HCT116 (cell line): ENCODE measurements at regions not wholly inside any gene's neighbourhood (a gene's known extent, or its start where the extent isn't known, plus 50 kb on each side); places are given as distances from the start of the nearest gene placed in this dataset.

ENCODE experiments used
- ATAC-seq: fragments of 200-7000 bp; cut with Tn5 transposase; 2 replicates; pipeline ENCODE4 v1.9.1; 2020; ENCODE audit warnings: mild to moderate bottlenecking, moderate library complexity
- BruUV-seq: library from RNA; stranded (reverse); fragments of 400-500 nt; replicated peaks from 2 replicates; lab custom pipeline; 2021; lab: Mats Ljungman, UMichigan
- CTCF ChIA-PET: fragments of 300-600 bp; sonication (Branson Sonifier 250); formaldehyde crosslinking; loops from one replicate; lab custom pipeline; 2021; ENCODE audit warnings: antibody characterized with exemption; lab: Charles Lee
- POLR2A ChIA-PET: fragments of 300-600, 350-600 bp; sonication (Branson Sonifier 250); formaldehyde crosslinking; loops from one replicate; lab custom pipeline; 2021; ENCODE audit warnings: antibody characterized with exemption; lab: Charles Lee
- RAD21 ChIA-PET, 2 experiments: fragments of 300-600 bp; sonication (Branson Sonifier 250); formaldehyde crosslinking; loops; one replicate each; lab custom pipeline; 2023; ENCODE audit warnings: low total read pairs in 2 of 2; ENCODE audit not compliant: uncharacterized antibody in 2 of 2, unreplicated experiment in 2 of 2, low non-redundant PET in 1 of 2; lab: Charles Lee
- DNase-seq: peaks from one replicate; pipeline ENCODE4 v3.0.0-alpha.2; 2010; ENCODE audit warnings: low read depth, low spot score
- H2AFZ ChIP-seq: fragments of 200-600 bp; shearing (Covaris generic), sonication (generic); 2 replicates; pipeline ENCODE4 v1.6.1; 2017; ENCODE audit warnings: low read depth, mixed run types, mixed read lengths, antibody characterized with exemption, low read length; ENCODE audit not compliant: poor library complexity, severe bottlenecking
- H3K27ac ChIP-seq: 2 replicates; pipeline ENCODE4 v1.5.1; 2012; ENCODE audit warnings: low read depth, low read length
- H3K27me3 ChIP-seq: fragments of 200-600 bp; sonication (generic); 2 replicates; pipeline ENCODE4 v1.6.1; 2016; ENCODE audit warnings: mixed run types, low read length, mixed read lengths; ENCODE audit not compliant: insufficient read depth
- H3K36me3 ChIP-seq, 2 experiments: fragments of 200-500 bp in 1 of 2; fragments of 200-600 bp in 1 of 2; sonication (Bioruptor generic) in 1 of 2; sonication (generic) in 1 of 2; 2 replicates each; pipeline versions ENCODE4 v1.5.1 to v1.6.1; 2014 to 2016; ENCODE audit warnings: low read length in 2 of 2, inconsistent platforms in 1 of 2, mixed read lengths in 1 of 2, mixed run types in 1 of 2; ENCODE audit not compliant: insufficient read depth in 2 of 2, control insufficient read depth in 1 of 2
- H3K4me1 ChIP-seq, 2 experiments: fragments of 200-600 bp in 1 of 2; sonication (generic) in 1 of 2; 2 replicates each; pipeline versions ENCODE4 v1.5.1 to v1.6.1; 2012 to 2017; ENCODE audit warnings: low read length in 2 of 2, inconsistent platforms in 1 of 2, mild to moderate bottlenecking in 1 of 2, mixed read lengths in 1 of 2, mixed run types in 1 of 2, moderate library complexity in 1 of 2; ENCODE audit not compliant: insufficient read depth in 2 of 2, control insufficient read depth in 1 of 2
- H3K4me2 ChIP-seq: fragments of 200-600 bp; sonication (generic); 2 replicates; pipeline ENCODE4 v1.6.1; 2017; ENCODE audit warnings: mixed run types, low read length, mixed read lengths
- H3K4me3 ChIP-seq, 2 experiments: fragments of 200-600 bp in 1 of 2; sonication (generic) in 1 of 2; replicated peaks in 1 of 2; 2 replicates each; pipeline ENCODE4 v1.5.1; 2011 to 2016; ENCODE audit warnings: low read length in 2 of 2, control low read depth in 1 of 2, low read depth in 1 of 2, mild to moderate bottlenecking in 1 of 2, mixed read lengths in 1 of 2, mixed run types in 1 of 2
- H3K79me2 ChIP-seq: fragments of 200-600 bp; sonication (generic); 2 replicates; pipeline ENCODE4 v1.6.1; 2017; ENCODE audit warnings: mild to moderate bottlenecking, mixed run types, low read length, moderate library complexity, mixed read lengths; ENCODE audit not compliant: insufficient read depth
- H3K9ac ChIP-seq: fragments of 200-600 bp; sonication (generic); 2 replicates; pipeline ENCODE4 v1.6.1; 2016; ENCODE audit warnings: low read length, mixed read lengths
- H3K9me2 ChIP-seq: fragments of 200-600 bp; sonication (generic), shearing (Covaris generic); 2 replicates; pipeline ENCODE4 v1.6.1; 2017; ENCODE audit warnings: mixed run types, mild to moderate bottlenecking, moderate library complexity; ENCODE audit not compliant: insufficient read depth
- H3K9me3 ChIP-seq, 2 experiments: fragments of 200-500 bp in 1 of 2; fragments of 200-600 bp in 1 of 2; sonication (Bioruptor generic) in 1 of 2; sonication (generic) in 1 of 2; 2 replicates each; pipeline ENCODE4 v1.6.1; 2014 to 2017; ENCODE audit warnings: low read length in 2 of 2, mixed read lengths in 2 of 2, inconsistent platforms in 1 of 2, low read depth in 1 of 2, mild to moderate bottlenecking in 1 of 2, mixed run types in 1 of 2, moderate library complexity in 1 of 2; ENCODE audit not compliant: control insufficient read depth in 1 of 2, insufficient read depth in 1 of 2
- H4K20me1 ChIP-seq: fragments of 200-600 bp; sonication (generic), shearing (Covaris generic); 2 replicates; pipeline ENCODE4 v1.6.1; 2017; ENCODE audit warnings: mixed run types, mild to moderate bottlenecking, moderate library complexity; ENCODE audit not compliant: insufficient read depth
- CBX3 ChIP-seq: IDR thresholded peaks from 2 replicates; pipeline ENCODE4 v1.6.1; 2012; ENCODE audit warnings: low read depth
- CEBPB ChIP-seq: IDR thresholded peaks from 2 replicates; pipeline ENCODE4 v1.6.1; 2012; ENCODE audit warnings: low read depth
- ELF1 ChIP-seq: IDR thresholded peaks from 2 replicates; pipeline ENCODE4 v1.6.1; 2012; ENCODE audit warnings: low read depth, borderline replicate concordance
- EZH2phosphoT487 ChIP-seq: fragments of 200-600 bp; IDR thresholded peaks from 2 replicates; pipeline ENCODE4 v1.6.1; 2018; ENCODE audit warnings: antibody characterized with exemption, borderline replicate concordance
- SP1 ChIP-seq: IDR thresholded peaks from 2 replicates; pipeline ENCODE4 v1.6.1; 2012; ENCODE audit warnings: low read depth
- YY1 ChIP-seq: IDR thresholded peaks from 2 replicates; pipeline ENCODE4 v1.6.1; 2011; ENCODE audit warnings: low read length, low read depth, moderate library complexity, mild to moderate bottlenecking; ENCODE audit not compliant: insufficient replicate concordance; ENCODE audit errors: extremely low read depth
- ZFX ChIP-seq: fragments of 450-650 bp; IDR thresholded peaks from 2 replicates; pipeline ENCODE4 v1.6.1; 2017
- ZNF274 ChIP-seq: fragments of 200-500 bp; sonication (Bioruptor generic); IDR thresholded peaks from 2 replicates; pipeline ENCODE4 v1.6.1; 2014; ENCODE audit warnings: mild to moderate bottlenecking, low read depth, low read length, inconsistent platforms
- intact Hi-C: fragments of 100-400 bp; cut with micrococcal nuclease; formaldehyde crosslinking; loops from 2 replicates; pipeline ENCODE4 v1.10.0; 2022
- TF ChIP-seq, protein P1 (sequence below): IDR thresholded peaks from 2 replicates; pipeline ENCODE4 v1.6.1; 2011; ENCODE audit warnings: mild to moderate bottlenecking, low read length, moderate library complexity; ENCODE audit not compliant: insufficient replicate concordance; ENCODE audit errors: extremely low read depth
- TF ChIP-seq, protein P2 (sequence below), 3 experiments: fragments of 200-600 bp in 1 of 3; sonication (generic) in 1 of 3; IDR thresholded peaks in 2 of 3; conservative IDR thresholded peaks in 1 of 3; 2 replicates each; pipeline ENCODE4 v1.5.1; 2012 to 2017; ENCODE audit warnings: low read depth in 2 of 3, low read length in 2 of 3, antibody characterized with exemption in 1 of 3, borderline replicate concordance in 1 of 3, control low read depth in 1 of 3, mild to moderate bottlenecking in 1 of 3, mixed read lengths in 1 of 3, mixed run types in 1 of 3, moderate library complexity in 1 of 3; ENCODE audit not compliant: insufficient read depth in 1 of 3

DNA sequence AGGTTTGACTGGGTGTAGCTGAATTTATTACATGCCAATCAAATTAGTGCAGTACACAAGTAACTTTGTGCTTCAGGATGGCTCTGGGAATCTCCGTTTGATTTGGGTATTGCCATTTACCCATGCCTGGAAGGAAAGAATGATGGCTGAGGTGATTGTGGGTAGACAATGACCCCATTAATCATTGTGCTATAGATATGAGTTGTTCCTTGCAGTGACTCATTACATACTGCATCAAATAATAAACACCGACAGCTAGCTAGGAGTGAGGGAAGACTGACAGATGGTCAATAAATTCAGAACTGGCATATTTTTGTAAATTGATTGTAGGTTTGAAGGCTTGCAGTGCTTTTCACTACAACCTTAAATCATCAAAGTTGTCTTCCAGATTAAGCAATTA lies 1069.5 kb downstream of the DIAPH3 start:
- no peaks in the 10 kb centered on the region for H3K79me2 ChIP-seq
- POLR2A ChIA-PET = no interaction called here
- H3K4me1 ChIP-seq = no peaks in the 10 kb centered on the region
- BruUV-seq = no TSS peak
- no peak overlapping the region for H3K27ac ChIP-seq
- DNase-seq (no peak), ATAC-seq (no peak)
- no peaks in the 10 kb centered on the region for H3K36me3 ChIP-seq
- peaks cover 14 to 32% of the 10 kb centered on the region in 2 experiments; a peak in 2 of 4 replicates for H3K9me3 ChIP-seq
- H4K20me1 ChIP-seq = no peaks in the 10 kb centered on the region
- H3K9ac ChIP-seq = no peak overlapping the region
- CTCF ChIA-PET = no interaction called here
- RAD21 ChIA-PET = no interaction called here
- no peak overlapping the region for H3K4me2 ChIP-seq
- H2AFZ ChIP-seq = no peak overlapping the region
- intact Hi-C loops = no loop called here
- H3K27me3 ChIP-seq = no peaks in the 10 kb centered on the region
- TF ChIP-seq ZNF274 (no peak), EZH2phosphoT487 (no peak), YY1 (no peak), CEBPB (no peak), ELF1 (no peak), ZFX (no peak), SP1 (no peak), CBX3 (no peak)
- TF ChIP-seq, protein P1, sequence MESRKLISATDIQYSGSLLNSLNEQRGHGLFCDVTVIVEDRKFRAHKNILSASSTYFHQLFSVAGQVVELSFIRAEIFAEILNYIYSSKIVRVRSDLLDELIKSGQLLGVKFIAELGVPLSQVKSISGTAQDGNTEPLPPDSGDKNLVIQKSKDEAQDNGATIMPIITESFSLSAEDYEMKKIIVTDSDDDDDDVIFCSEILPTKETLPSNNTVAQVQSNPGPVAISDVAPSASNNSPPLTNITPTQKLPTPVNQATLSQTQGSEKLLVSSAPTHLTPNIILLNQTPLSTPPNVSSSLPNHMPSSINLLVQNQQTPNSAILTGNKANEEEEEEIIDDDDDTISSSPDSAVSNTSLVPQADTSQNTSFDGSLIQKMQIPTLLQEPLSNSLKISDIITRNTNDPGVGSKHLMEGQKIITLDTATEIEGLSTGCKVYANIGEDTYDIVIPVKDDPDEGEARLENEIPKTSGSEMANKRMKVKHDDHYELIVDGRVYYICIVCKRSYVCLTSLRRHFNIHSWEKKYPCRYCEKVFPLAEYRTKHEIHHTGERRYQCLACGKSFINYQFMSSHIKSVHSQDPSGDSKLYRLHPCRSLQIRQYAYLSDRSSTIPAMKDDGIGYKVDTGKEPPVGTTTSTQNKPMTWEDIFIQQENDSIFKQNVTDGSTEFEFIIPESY = no peak
- TF ChIP-seq, protein P2, sequence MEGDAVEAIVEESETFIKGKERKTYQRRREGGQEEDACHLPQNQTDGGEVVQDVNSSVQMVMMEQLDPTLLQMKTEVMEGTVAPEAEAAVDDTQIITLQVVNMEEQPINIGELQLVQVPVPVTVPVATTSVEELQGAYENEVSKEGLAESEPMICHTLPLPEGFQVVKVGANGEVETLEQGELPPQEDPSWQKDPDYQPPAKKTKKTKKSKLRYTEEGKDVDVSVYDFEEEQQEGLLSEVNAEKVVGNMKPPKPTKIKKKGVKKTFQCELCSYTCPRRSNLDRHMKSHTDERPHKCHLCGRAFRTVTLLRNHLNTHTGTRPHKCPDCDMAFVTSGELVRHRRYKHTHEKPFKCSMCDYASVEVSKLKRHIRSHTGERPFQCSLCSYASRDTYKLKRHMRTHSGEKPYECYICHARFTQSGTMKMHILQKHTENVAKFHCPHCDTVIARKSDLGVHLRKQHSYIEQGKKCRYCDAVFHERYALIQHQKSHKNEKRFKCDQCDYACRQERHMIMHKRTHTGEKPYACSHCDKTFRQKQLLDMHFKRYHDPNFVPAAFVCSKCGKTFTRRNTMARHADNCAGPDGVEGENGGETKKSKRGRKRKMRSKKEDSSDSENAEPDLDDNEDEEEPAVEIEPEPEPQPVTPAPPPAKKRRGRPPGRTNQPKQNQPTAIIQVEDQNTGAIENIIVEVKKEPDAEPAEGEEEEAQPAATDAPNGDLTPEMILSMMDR (IDR thresholded peaks at IDR 0.05 in 2 of 3, conservative IDR thresholded peaks at IDR 0.05 in 1 of 3; ENCODE audit: borderline replicate concordance in 1 of 3, insufficient read depth in 1 of 3, low read depth in 2 of 3, low read length in 2 of 3) = no peak
- TF ChIP-seq, all 23 proteins: peak for 0
- Histone ChIP-seq H3K4me3 (no peak overlapping the region), H3K9me2 (no peaks in the 10 kb centered on the region)
